ENCODE measurements at regions not wholly inside any gene's neighbourhood (a gene's known extent, or its start where the extent isn't known, plus 50 kb on each side); places are given as distances from the start of the nearest gene placed in this dataset.

GRCh38 chr3:88863196-88863595, 244.2 kb upstream of the EPHA3 start:
- no peak for TF ChIP-seq POLR2AphosphoS5 (IDR thresholded peaks at IDR 0.05; ENCODE audit: low read depth)
- no peak for TF ChIP-seq CTCF (IDR thresholded peaks at IDR 0.05; ENCODE audit: insufficient read depth, low read length)
- no peak for TF ChIP-seq REST (IDR thresholded peaks at IDR 0.05; ENCODE audit: insufficient replicate concordance, low read depth)
